OCI-LY7 (cell line): ENCODE measurements at regions not wholly inside any gene's neighbourhood (a gene's known extent, or its start where the extent isn't known, plus 50 kb on each side); places are given as distances from the start of the nearest gene placed in this dataset.

Experiments used
- EZH2phosphoT487 ChIP-seq: fragments of 200-600 bp; sonication (generic); IDR thresholded peaks from 2 replicates; pipeline ENCODE4 v1.6.1; 2018; ENCODE audit warnings: low read depth, borderline replicate concordance, mild to moderate bottlenecking, mixed run types, antibody characterized with exemption, low read length, moderate library complexity, mixed read lengths
- TF ChIP-seq, protein P1 (sequence below): fragments of 200-600 bp; sonication (generic); conservative IDR thresholded peaks from 2 replicates; pipeline ENCODE4 v1.5.1; 2014; ENCODE audit warnings: mild to moderate bottlenecking, antibody characterized with exemption, low read length, moderate library complexity, mixed read lengths

DNA sequence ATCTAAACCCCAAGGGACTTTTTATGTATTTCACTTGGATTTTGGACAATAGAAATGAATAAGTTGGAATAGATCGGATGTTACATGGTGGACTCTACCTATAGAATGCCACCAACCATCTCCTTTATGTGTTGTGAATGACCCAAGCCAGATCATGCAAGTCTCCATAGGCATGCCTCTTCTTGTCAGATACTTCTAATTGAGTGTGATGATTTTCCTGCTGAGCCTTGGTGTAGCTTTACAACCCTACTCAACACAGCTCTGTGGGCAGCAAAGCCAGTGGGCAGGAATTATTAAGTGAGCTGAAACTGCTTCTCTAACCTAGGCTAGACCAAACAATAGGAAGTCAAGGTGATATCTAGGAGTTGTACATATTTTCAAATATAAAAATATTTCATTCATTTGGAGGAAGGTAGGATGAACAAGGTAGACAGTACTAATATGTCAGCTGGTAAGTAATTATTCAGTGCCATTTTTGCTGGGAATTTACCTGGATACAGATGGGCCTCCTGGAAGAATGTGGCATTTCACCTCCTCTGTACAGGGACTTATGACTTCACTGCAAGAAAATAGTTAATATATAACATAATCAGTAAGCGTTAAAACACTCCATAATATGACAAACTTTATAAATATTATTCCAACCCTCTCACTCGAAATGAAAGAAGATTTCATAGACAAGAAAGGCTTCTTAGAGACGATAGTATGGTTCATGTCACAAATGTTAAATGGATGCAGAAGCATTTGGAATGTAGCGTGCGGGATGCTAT lies 298.0 kb upstream of the FAT1 start:
- no peak for TF ChIP-seq EZH2phosphoT487
- TF ChIP-seq, protein P1, sequence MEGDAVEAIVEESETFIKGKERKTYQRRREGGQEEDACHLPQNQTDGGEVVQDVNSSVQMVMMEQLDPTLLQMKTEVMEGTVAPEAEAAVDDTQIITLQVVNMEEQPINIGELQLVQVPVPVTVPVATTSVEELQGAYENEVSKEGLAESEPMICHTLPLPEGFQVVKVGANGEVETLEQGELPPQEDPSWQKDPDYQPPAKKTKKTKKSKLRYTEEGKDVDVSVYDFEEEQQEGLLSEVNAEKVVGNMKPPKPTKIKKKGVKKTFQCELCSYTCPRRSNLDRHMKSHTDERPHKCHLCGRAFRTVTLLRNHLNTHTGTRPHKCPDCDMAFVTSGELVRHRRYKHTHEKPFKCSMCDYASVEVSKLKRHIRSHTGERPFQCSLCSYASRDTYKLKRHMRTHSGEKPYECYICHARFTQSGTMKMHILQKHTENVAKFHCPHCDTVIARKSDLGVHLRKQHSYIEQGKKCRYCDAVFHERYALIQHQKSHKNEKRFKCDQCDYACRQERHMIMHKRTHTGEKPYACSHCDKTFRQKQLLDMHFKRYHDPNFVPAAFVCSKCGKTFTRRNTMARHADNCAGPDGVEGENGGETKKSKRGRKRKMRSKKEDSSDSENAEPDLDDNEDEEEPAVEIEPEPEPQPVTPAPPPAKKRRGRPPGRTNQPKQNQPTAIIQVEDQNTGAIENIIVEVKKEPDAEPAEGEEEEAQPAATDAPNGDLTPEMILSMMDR = no peak
